Stimulated activated CD8-positive, alpha-beta memory T cell treated with anti-CD3 and anti-CD28 coated beads, Interleukin-15, amount 100 ng/mL, for 4 hours (primary cell): ENCODE measurements at regions not wholly inside any gene's neighbourhood (a gene's known extent, or its start where the extent isn't known, plus 50 kb on each side); places are given as distances from the start of the nearest gene placed in this dataset.

Experiments used
- DNase-seq, 2 donors: peaks; one replicate each; pipeline ENCODE4 v3.0.0-alpha.2; 2020; ENCODE audit warnings: low read depth in 2 of 2

DNA sequence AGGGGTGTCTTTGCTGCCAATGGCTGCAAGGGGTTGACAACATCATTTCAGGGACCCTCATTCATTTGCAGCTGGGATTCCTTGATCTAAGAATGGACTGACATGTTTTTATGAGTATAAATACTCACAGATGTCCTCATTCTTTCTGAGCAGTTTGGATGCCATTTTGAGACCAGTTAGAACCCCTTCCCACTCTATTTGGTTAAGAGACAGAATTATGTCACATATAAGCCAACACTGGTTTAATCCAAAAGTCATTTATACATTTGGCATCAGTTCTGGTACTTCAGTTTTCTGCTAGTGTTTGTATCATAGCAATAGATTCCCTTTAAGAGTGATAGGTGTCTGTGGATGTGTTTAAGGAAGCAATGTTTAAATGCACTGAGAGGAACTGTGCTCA lies 248.8 kb downstream of the SAMD5 start:
- DNase-seq = no peak

- no peak for DNase-seq
Measured at GRCh38 chr6:147758303-147758702, 249.8 kb downstream of the SAMD5 start.

DNA sequence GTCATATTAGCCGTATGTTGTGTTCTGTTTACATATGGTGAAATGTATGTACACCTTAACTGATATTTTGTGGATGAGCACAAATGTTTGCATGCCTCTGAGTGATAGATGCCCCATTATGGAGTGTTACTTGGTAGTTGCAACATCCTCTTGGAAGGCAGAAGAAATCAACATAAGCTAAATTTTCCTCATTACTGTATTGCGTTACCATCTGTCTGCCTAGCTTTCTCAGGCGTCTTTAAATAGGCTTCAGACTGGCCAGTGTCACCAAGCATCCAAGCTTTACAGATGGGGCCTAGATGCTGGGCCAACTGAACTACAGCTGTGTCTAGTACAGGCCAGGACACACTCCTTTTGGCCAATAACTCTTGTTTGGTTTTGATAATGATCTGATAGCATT lies 250.6 kb downstream of the SAMD5 start:
- no peak for DNase-seq

- no peak for DNase-seq
Measured at GRCh38 chr6:147759536-147759935, 251.0 kb downstream of the SAMD5 start.

GRCh38 chr6:147765541-147765940 lies 257.1 kb downstream of the SAMD5 start:
- no peak for DNase-seq

DNA sequence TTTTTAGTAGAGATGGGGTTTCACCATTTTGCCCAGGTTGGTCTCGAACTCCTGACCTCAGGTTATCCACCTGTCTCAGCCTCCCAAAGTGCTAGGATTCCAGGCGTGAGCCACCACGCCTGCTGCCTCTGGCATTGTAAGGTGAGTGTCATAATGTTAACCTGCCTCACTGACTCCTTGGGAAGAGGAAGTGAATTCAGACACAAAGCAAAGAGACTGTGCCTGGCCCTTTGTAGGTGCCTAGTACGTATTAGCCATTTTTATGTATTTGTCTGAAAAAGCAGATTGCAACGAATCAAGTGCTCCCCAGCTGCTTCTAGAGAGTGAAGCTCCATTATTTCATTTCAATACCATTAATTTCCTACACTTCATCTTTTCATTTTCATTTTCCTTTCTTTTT lies 260.5 kb downstream of the SAMD5 start:
- DNase-seq = no peak

GRCh38 chr6:147769496-147770087 lies 261.1 kb downstream of the SAMD5 start:
- no peak for DNase-seq

- no peak for DNase-seq
Measured at GRCh38 chr6:147770221-147770620, 261.7 kb downstream of the SAMD5 start.

DNA sequence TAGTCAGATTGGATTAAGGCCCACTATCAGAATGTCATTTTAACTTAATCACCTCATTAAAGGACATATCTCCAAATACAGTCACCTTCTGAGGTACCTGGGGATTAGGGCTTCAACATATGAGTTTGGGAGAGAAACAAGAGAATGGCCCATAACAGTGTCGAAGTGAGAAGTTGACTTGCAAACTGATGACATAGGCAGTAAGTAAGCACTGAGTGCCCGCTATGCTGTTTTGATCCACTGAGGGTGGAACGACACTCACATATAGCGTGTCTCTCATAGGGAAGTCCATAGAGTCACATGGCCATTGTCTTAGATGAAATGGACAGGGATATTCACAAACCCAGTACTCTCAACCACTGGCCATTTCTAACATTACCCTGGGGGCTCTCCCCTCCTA lies 264.2 kb downstream of the SAMD5 start:
- DNase-seq = no peak

DNA sequence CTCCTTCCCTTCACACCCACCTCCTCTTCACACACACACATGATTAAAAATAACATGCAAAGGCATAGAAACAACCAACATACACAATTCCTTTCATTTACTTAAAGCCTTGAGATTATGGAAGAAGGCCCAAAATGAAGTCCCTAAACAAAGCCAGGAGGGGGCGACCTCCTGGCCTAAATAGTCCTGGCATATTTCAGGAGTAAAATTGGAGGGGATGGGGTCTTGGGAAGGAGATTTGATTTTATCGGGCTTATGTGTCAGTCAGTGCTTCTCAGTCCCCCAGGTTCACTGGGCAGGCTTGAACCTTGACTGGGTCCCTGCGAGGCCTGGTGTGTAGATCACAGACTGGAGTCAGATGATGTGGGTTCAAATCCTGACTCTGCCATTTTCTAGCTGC lies 266.4 kb downstream of the SAMD5 start:
- no peak for DNase-seq

- no peak for DNase-seq
Measured at GRCh38 chr6:147776631-147777213, 268.2 kb downstream of the SAMD5 start.

- no peak for DNase-seq
Measured at GRCh38 chr6:147779624-147780023, 271.1 kb downstream of the SAMD5 start.

GRCh38 chr6:147782302-147782701 lies 273.8 kb downstream of the SAMD5 start:
- no peak for DNase-seq

DNA sequence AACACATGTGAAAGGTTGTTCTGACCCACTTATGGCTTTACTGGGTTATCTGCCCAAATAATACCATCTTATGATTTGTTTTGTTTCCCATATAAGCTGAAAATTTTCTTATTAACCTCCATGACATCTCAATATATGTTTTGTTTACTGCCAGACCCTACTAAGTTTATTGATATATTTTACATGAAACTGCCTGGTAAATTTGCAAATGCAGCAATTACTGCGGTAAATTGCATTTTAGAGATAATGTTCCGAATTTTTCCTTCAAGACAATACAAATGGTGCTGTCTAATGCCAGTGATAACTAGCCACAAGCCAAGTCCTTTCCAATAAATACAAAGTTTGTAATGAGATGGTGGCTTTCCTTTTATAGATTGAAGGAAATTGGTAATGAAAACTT lies 275.9 kb downstream of the SAMD5 start:
- no peak for DNase-seq

- DNase-seq = no peak
Measured at GRCh38 chr6:147787417-147787816, 278.9 kb downstream of the SAMD5 start.

DNA sequence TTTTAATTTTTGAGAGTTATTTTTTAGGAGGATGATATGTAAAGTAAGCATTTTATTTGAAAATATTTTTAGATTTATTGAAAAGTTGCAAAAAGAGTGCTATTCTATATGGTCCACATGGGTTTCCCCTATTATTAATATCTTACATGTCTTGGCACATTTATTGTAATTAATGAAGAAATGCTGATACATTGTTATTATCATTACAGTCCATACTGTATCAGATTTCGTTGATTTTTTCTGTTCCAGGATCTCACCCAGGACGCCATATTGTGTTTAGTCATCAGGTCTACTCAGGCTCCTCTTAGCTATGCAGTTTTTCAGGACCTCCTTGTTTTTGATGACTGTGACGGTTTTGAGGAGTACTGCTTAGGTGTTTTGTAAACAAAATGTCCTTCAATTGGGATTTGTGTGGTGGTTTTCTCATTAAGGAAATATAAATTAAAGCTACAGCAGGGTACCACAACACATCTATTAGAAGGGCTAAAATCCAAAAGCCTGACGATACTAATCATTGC lies 281.0 kb downstream of the SAMD5 start:
- no peak for DNase-seq

DNA sequence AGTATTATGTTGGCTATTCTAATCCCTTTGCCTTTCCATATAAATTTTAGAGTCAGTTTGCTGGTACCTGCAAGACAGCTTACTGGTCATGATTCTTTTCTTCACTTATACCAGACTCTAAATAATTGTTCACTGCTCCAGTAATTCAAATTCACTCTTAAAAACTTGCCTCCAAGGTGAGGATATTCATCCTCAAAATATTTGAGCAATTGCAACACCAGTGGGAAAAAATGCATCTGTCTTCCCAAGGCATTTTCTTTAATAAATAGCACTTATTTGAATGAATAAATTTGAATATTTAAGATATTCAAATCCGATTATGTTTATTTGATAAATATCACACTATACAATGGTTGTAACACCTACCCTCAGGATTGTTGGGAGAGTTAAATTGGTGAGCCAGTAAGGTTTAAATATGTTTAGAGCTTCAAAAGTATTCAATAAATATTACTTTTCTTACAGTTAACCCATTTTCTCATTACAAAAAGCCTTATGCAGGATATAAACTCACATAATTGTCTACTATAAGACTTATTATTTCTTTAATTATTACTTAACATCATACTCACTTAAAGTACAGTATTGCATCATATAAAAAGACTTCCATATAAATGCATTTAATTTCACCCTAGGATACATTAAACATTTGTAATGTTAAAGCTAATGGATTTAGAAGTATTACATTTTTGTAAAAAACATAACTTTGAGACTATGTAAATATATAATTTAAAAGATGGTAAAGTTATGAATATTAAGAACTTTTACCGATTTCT lies 285.6 kb downstream of the SAMD5 start:
- DNase-seq = no peak

DNA sequence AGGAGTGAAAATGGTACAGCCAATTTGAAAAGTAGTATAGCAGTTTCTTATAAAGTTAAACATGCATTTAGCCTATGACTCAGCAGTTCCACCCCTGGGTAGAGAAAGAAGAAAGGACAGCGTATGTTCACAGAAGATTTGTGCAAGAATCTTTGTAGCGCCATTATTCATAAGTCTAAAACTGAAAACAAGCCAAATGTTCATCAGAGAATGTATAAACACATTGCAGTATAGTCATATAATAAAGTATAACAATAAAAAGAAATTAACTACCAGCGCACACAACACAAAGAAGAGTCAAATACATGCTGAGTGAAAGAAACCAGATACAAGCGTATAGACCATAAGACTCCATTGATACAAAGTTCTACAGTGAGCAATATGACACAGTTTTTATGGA lies 294.0 kb downstream of the SAMD5 start:
- no peak for DNase-seq

GRCh38 chr6:147805155-147805554 lies 296.7 kb downstream of the SAMD5 start:
- DNase-seq = no peak

DNA sequence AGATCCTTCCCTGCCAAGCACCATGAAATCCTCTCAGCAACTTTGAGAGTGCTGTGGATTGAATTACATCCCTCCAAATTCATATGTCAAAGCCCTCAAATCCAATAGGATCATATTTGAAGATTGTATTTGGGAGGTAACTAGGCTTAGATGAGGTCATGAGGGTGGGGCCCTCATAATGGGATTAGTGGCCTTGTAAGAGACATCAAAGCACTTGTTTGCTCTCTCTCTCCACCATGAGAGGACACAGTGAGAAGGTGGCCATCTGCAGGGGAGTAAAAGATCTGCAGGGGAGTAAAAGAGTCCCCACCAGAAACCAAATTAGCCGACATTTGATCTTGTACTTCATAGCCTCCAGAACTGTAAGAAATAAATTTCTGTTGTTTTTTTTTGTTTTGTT lies 298.2 kb downstream of the SAMD5 start:
- no peak for DNase-seq

- no peak for DNase-seq
Measured at GRCh38 chr6:147808640-147809039, 300.1 kb downstream of the SAMD5 start.

DNA sequence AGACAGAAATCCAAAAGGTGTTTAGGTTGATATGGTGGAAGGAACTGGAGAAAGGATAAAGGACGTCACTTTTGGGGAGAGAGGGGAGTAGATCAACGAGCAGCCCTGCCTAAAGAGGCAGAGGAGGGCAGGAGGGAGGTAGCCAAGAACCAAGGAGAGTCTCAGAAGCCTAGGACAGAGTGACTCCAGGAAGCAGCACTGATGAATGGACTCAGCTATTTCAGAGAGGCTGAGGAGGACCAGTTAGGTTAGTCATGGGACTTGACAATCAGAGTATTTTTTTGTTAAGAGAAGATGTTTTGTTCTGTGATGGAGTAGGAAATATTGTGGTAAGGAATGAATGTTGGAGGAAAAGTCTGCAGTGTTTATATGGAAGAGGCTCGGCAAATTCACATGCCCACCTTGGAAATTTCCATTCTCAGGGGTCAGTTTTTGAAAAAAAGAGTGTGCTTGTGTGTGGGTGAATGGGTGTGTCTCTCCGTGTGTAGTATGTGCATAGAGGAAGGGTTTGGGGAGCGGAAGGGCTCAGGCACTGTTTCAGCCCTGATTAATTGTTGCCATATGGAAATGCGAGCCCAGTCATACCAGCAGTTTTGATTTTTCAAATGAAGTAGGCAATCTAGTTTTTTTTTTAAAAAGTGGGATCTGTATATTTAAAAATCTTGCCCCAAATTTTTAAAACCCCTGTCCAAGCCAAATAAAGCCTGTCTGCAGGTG lies 303.6 kb downstream of the SAMD5 start:
- no peak for DNase-seq
